ENCODE measurements at regions not wholly inside any gene's neighbourhood (a gene's known extent, or its start where the extent isn't known, plus 50 kb on each side); places are given as distances from the start of the nearest gene placed in this dataset.

GRCh38 chr2:885230-886071 is 65.2 kb upstream of the SNTG2 start:
- no peaks in the 10 kb centered on the region for H4K20me1 ChIP-seq (ENCODE audit: insufficient read depth)
- H3K4me2 ChIP-seq, result no peak overlapping the region
- H3K36me3 ChIP-seq (ENCODE audit: insufficient read depth), result no peaks in the 10 kb centered on the region
- H3K4me3 ChIP-seq (IDR thresholded peaks at IDR 0.05; ENCODE audit: insufficient read depth, low read depth, low read length), result no peak overlapping the region
- no peak for TF ChIP-seq CTCF (conservative IDR thresholded peaks at IDR 0.05; ENCODE audit: low read depth, low read length)
- H3K27me3 ChIP-seq (ENCODE audit: insufficient read depth, low read depth), result no peaks in the 10 kb centered on the region
- no peaks in the 10 kb centered on the region for H3K79me2 ChIP-seq (ENCODE audit: insufficient read depth, low read depth)
- H3K4me1 ChIP-seq (ENCODE audit: low read depth, poor library complexity, severe bottlenecking), result no peaks in the 10 kb centered on the region
- no peak overlapping the region for H3K9ac ChIP-seq
- no peak overlapping the region for H2AFZ ChIP-seq (ENCODE audit: low read depth)
- no peak overlapping the region for H3K27ac ChIP-seq

- Histone ChIP-seq H4K20me1 (ENCODE audit: insufficient read depth) (no peaks in the 10 kb centered on the region), H3K4me1 (ENCODE audit: low read depth, poor library complexity, severe bottlenecking) (no peaks in the 10 kb centered on the region), H3K27me3 (ENCODE audit: insufficient read depth, low read depth) (no peaks in the 10 kb centered on the region), H3K4me3 (IDR thresholded peaks at IDR 0.05; ENCODE audit: insufficient read depth, low read depth, low read length) (no peak overlapping the region), H3K27ac (no peak overlapping the region), H3K4me2 (no peak overlapping the region), H3K36me3 (ENCODE audit: insufficient read depth) (no peaks in the 10 kb centered on the region), H3K9ac (no peak overlapping the region), H2AFZ (ENCODE audit: low read depth) (no peak overlapping the region), H3K79me2 (ENCODE audit: insufficient read depth, low read depth) (no peaks in the 10 kb centered on the region)
- no peak for TF ChIP-seq CTCF (conservative IDR thresholded peaks at IDR 0.05; ENCODE audit: low read depth, low read length)
Observed at GRCh38 chr2:883803-884748, 66.6 kb upstream of the SNTG2 start.

GRCh38 chr2:883260-883802 is 67.3 kb upstream of the SNTG2 start:
- Histone ChIP-seq H2AFZ (ENCODE audit: low read depth) (no peak overlapping the region), H3K36me3 (ENCODE audit: insufficient read depth) (no peaks in the 10 kb centered on the region), H3K4me2 (no peak overlapping the region), H3K9ac (no peak overlapping the region), H4K20me1 (ENCODE audit: insufficient read depth) (no peaks in the 10 kb centered on the region), H3K4me3 (IDR thresholded peaks at IDR 0.05; ENCODE audit: insufficient read depth, low read depth, low read length) (no peak overlapping the region), H3K79me2 (ENCODE audit: insufficient read depth, low read depth) (no peaks in the 10 kb centered on the region), H3K27ac (no peak overlapping the region), H3K27me3 (ENCODE audit: insufficient read depth, low read depth) (no peaks in the 10 kb centered on the region), H3K4me1 (ENCODE audit: low read depth, poor library complexity, severe bottlenecking) (no peaks in the 10 kb centered on the region)
- TF ChIP-seq CTCF (conservative IDR thresholded peaks at IDR 0.05; ENCODE audit: low read depth, low read length), result no peak

GRCh38 chr2:881204-881918 is 69.3 kb upstream of the SNTG2 start:
- Histone ChIP-seq H3K4me3 (IDR thresholded peaks at IDR 0.05; ENCODE audit: insufficient read depth, low read depth, low read length) (no peak overlapping the region), H3K27ac (no peak overlapping the region), H2AFZ (ENCODE audit: low read depth) (no peak overlapping the region), H3K4me2 (no peak overlapping the region), H4K20me1 (ENCODE audit: insufficient read depth) (no peaks in the 10 kb centered on the region), H3K36me3 (ENCODE audit: insufficient read depth) (no peaks in the 10 kb centered on the region), H3K9ac (no peak overlapping the region), H3K79me2 (ENCODE audit: insufficient read depth, low read depth) (no peaks in the 10 kb centered on the region), H3K27me3 (ENCODE audit: insufficient read depth, low read depth) (no peaks in the 10 kb centered on the region), H3K4me1 (ENCODE audit: low read depth, poor library complexity, severe bottlenecking) (no peaks in the 10 kb centered on the region)
- TF ChIP-seq CTCF (conservative IDR thresholded peaks at IDR 0.05; ENCODE audit: low read depth, low read length), result no peak
